Testis (tissue), 2 donors: ENCODE measurements at regions not wholly inside any gene's neighbourhood (a gene's known extent, or its start where the extent isn't known, plus 50 kb on each side); places are given as distances from the start of the nearest gene placed in this dataset.

ENCODE experiments used
- DNase-seq: peaks from one replicate; pipeline ENCODE4 v3.0.0-alpha.2; 2019
- H3K27ac ChIP-seq, 2 donors: fragments of 200-600 bp; sonication (generic); one replicate each; pipeline ENCODE4 v1.5.1; 2019
- H3K27me3 ChIP-seq: fragments of 200-600 bp; sonication (generic); one replicate; pipeline ENCODE4 v1.5.1; 2019
- H3K36me3 ChIP-seq: fragments of 200-600 bp; sonication (generic); one replicate; pipeline ENCODE4 v1.5.1; 2017; ENCODE audit warnings: low read depth; ENCODE audit errors: missing control alignments
- H3K4me1 ChIP-seq: fragments of 200-600 bp; sonication (generic); one replicate; pipeline ENCODE4 v1.5.1; 2019
- H3K4me3 ChIP-seq, 2 donors: fragments of 200-600 bp; sonication (generic); one replicate each; pipeline ENCODE4 v1.5.1; 2017 to 2019
- H3K9me3 ChIP-seq: fragments of 200-600 bp; sonication (generic); one replicate; pipeline ENCODE4 v1.5.1; 2017
- POLR2A ChIP-seq: fragments of 450-650 bp; IDR thresholded peaks from one replicate; pipeline ENCODE4 v1.6.1; 2017; ENCODE audit warnings: antibody characterized with exemption, mild to moderate bottlenecking, moderate library complexity
- WGBS, 2 donors: methylation state at CpG; one replicate each; pipeline ENCODE4 v1.1.5; 2018; 5-methylcytosine and 5-hydroxymethylcytosine counted together
- intact Hi-C: fragments of 100-400 bp; cut with DNase I; formaldehyde crosslinking; loops from one replicate; pipeline ENCODE4 v1.15.1; 2023; ENCODE audit warnings: low total_unique reads
- TF ChIP-seq, protein P1 (sequence below), 3 experiments: fragments of 450-650 bp in 2 of 3; fragments of 200-600 bp in 1 of 3; sonication (generic) in 1 of 3; IDR thresholded peaks; one replicate each; pipeline ENCODE4 v1.5.1; 2016 to 2019; ENCODE audit warnings: antibody characterized with exemption in 3 of 3, mild to moderate bottlenecking in 2 of 3, moderate library complexity in 1 of 3

DNA sequence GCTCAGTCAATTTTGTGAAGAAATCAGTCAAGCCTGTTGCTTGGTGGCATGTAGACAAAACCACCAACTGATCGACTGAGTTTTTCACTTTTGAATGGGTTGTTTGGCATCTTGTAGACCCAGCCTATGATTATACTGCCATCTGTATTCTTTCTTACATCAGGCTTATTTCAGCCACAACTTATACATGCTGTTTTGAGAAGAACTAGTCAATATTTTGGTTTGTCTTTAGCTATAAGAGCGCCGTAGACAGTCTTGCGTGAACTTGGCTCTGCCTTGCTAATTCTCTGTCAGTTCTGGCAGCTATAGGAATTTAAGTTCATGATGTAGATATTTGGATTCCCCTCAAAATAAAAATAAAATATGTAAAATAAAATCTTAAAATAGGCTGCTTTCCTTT, 742.0 kb upstream of the FANCL start:
- H3K4me3 ChIP-seq, result no peak overlapping the region
- H3K9me3 ChIP-seq, result no peaks in the 10 kb centered on the region
- no peaks in the 10 kb centered on the region for H3K27me3 ChIP-seq
- TF ChIP-seq, protein P1, sequence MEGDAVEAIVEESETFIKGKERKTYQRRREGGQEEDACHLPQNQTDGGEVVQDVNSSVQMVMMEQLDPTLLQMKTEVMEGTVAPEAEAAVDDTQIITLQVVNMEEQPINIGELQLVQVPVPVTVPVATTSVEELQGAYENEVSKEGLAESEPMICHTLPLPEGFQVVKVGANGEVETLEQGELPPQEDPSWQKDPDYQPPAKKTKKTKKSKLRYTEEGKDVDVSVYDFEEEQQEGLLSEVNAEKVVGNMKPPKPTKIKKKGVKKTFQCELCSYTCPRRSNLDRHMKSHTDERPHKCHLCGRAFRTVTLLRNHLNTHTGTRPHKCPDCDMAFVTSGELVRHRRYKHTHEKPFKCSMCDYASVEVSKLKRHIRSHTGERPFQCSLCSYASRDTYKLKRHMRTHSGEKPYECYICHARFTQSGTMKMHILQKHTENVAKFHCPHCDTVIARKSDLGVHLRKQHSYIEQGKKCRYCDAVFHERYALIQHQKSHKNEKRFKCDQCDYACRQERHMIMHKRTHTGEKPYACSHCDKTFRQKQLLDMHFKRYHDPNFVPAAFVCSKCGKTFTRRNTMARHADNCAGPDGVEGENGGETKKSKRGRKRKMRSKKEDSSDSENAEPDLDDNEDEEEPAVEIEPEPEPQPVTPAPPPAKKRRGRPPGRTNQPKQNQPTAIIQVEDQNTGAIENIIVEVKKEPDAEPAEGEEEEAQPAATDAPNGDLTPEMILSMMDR (IDR thresholded peaks at IDR 0.05), result no peak
- no peak for TF ChIP-seq POLR2A
- no peak for DNase-seq
- intact Hi-C loops, result no loop called here
- WGBS, 2 donors, result 96% methylated on average over 4 of the region's 4 CpGs
- H3K4me1 ChIP-seq, result no peaks in the 10 kb centered on the region
- H3K27ac ChIP-seq, result no peak overlapping the region
- no peaks in the 10 kb centered on the region for H3K36me3 ChIP-seq

DNA sequence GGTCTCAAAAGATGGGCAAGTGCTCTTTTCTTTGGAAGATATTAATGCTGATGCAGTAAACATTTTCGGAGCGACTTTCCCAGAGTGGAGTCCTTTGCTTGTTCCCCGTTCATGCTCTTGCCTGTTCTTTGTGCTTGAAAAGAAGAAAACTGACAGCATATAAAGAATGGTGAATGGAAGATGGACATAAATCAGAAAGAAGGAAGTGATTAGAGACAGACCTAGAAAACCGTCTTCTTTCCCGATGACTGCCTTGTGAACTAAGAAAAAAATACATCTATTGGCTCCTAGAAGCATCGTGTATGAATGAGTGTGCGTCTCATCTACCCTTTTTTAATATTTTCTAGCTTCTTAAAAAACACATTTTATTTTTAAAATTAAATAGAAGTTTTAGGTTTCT, 740.1 kb upstream of the FANCL start:
- Histone ChIP-seq H3K9me3 (no peaks in the 10 kb centered on the region), H3K4me1 (no peaks in the 10 kb centered on the region), H3K36me3 (no peaks in the 10 kb centered on the region), H3K4me3 (no peak overlapping the region), H3K27ac (no peak overlapping the region), H3K27me3 (no peaks in the 10 kb centered on the region)
- WGBS, 2 donors, result 91 to 92% methylated on average over 7 of the region's 7 CpGs
- intact Hi-C loops, result no loop called here
- no peak for DNase-seq
- TF ChIP-seq, protein P1 (IDR thresholded peaks at IDR 0.05), result no peak
- no peak for TF ChIP-seq POLR2A

DNA sequence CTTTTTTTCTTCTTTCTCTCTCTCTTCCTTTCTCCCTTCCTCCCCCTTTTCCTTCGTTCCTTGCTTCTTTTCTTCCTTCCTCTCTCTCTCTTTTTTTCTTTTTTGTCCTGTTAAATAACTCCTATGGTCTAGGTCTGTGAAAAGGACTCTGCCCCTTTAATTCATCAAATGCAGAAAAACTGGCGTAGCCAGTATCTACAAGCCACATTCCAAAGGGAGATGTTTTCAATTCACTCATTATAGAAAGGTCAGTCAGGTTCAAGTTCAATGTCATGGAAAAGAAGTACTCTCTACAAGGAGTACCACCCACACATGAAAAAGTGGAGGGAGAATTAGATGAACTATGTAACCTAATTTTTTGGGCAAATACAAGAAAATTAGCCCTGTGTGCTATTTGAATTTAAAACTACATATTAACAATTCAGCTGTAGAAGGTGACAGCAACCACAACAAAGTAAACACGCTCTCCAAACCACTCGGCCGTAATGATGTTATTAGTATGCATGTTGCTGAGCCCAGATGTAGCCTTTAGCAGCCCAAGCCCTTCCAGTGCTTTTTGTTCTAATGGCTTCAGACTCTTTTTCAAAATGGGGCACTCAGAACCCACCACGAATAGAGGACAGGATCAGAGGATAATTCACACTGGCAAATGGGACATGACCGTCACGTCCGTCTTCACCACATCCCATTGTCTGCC, 735.4 kb upstream of the FANCL start:
- H3K4me3 ChIP-seq, result no peak overlapping the region
- intact Hi-C loops, result no loop called here
- no peaks in the 10 kb centered on the region for H3K4me1 ChIP-seq
- no peaks in the 10 kb centered on the region for H3K9me3 ChIP-seq
- WGBS, 2 donors, result 62 to 69% methylated on average over 9 of the region's 9 CpGs
- TF ChIP-seq, protein P1 (IDR thresholded peaks at IDR 0.05), result no peak
- no peak for TF ChIP-seq POLR2A
- H3K27ac ChIP-seq, result no peak overlapping the region
- DNase-seq, result no peak
- H3K36me3 ChIP-seq, result no peaks in the 10 kb centered on the region
- no peaks in the 10 kb centered on the region for H3K27me3 ChIP-seq

GRCh38 chr2:58974881-58975280, 733.8 kb upstream of the FANCL start:
- no peak for DNase-seq
- H3K27ac ChIP-seq, result no peak overlapping the region
- no peaks in the 10 kb centered on the region for H3K9me3 ChIP-seq
- no peaks in the 10 kb centered on the region for H3K27me3 ChIP-seq
- 85 to 91% methylated on average over 7 of the region's 7 CpGs for WGBS, 2 donors
- H3K36me3 ChIP-seq, result no peaks in the 10 kb centered on the region
- TF ChIP-seq POLR2A, result no peak
- TF ChIP-seq, protein P1 (IDR thresholded peaks at IDR 0.05), result no peak
- intact Hi-C loops, result no loop called here
- H3K4me3 ChIP-seq, result no peak overlapping the region
- H3K4me1 ChIP-seq, result no peaks in the 10 kb centered on the region

DNA sequence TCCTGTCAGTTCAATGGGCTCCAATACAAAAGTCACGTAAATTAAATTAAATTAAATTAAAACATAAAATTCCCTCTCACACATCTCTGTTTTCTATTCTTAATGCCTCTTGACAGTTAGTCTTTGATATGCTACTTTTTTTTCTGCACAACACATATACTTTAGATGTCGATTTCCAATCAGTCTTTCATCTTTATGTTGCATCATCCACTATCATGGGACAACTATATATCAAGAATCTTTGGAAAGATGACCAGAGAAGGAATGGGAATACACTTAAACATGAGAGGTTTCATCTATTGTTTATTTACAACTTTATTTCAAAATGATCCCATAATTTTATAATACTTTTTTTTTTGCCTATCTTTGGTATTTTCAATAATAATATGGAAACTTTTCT, 733.3 kb upstream of the FANCL start:
- H3K27me3 ChIP-seq, result no peaks in the 10 kb centered on the region
- no peaks in the 10 kb centered on the region for H3K36me3 ChIP-seq
- no peak for TF ChIP-seq POLR2A
- TF ChIP-seq, protein P1 (IDR thresholded peaks at IDR 0.05), result no peak
- H3K4me1 ChIP-seq, result no peaks in the 10 kb centered on the region
- WGBS, 2 donors, result 76 to 87% methylated on average over 2 of the region's 2 CpGs
- no peak overlapping the region for H3K4me3 ChIP-seq
- H3K27ac ChIP-seq, result no peak overlapping the region
- DNase-seq, result no peak
- intact Hi-C loops, result no loop called here
- H3K9me3 ChIP-seq, result no peaks in the 10 kb centered on the region
